ENCODE measurements at regions not wholly inside any gene's neighbourhood (a gene's known extent, or its start where the extent isn't known, plus 50 kb on each side); places are given as distances from the start of the nearest gene placed in this dataset.

- H3K27me3 ChIP-seq (ENCODE audit: low read depth), result no peaks in the 10 kb centered on the region
- no peak overlapping the region for H3K4me3 ChIP-seq
- no peak for DNase-seq
- intact Hi-C loops (cut with micrococcal nuclease), result no loop called here
- H3K9me3 ChIP-seq (replicated peaks), result no peaks in the 10 kb centered on the region
- peak overlapping the region; percentile 58 for H3K27ac ChIP-seq (replicated peaks)
- TF ChIP-seq CTCF (IDR thresholded peaks at IDR 0.05; ENCODE audit: borderline replicate concordance), result no peak
- no peaks in the 10 kb centered on the region for H3K36me3 ChIP-seq
- peaks cover 5% of the 10 kb centered on the region for H3K4me1 ChIP-seq
Observed at GRCh38 chr14:58765843-58766242, 128.1 kb downstream of the DACT1 start.

GRCh38 chr14:58769011-58769643 is 131.4 kb downstream of the DACT1 start:
- TF ChIP-seq CTCF (IDR thresholded peaks at IDR 0.05; ENCODE audit: borderline replicate concordance), result no peak
- no peak overlapping the region for H3K4me3 ChIP-seq
- H3K9me3 ChIP-seq (replicated peaks), result no peaks in the 10 kb centered on the region
- H3K36me3 ChIP-seq, result no peaks in the 10 kb centered on the region
- no peak overlapping the region for H3K27ac ChIP-seq (replicated peaks)
- no peak for DNase-seq
- no peaks in the 10 kb centered on the region for H3K27me3 ChIP-seq (ENCODE audit: low read depth)
- H3K4me1 ChIP-seq, result peaks cover 5% of the 10 kb centered on the region
- intact Hi-C loops (cut with micrococcal nuclease), result no loop called here

- H3K36me3 ChIP-seq, result no peaks in the 10 kb centered on the region
- intact Hi-C loops (cut with micrococcal nuclease), result no loop called here
- no peak overlapping the region for H3K4me3 ChIP-seq
- no peak overlapping the region for H3K27ac ChIP-seq (replicated peaks)
- no peak for TF ChIP-seq CTCF (IDR thresholded peaks at IDR 0.05; ENCODE audit: borderline replicate concordance)
- H3K27me3 ChIP-seq (ENCODE audit: low read depth), result no peaks in the 10 kb centered on the region
- no peaks in the 10 kb centered on the region for H3K9me3 ChIP-seq (replicated peaks)
- DNase-seq, result no peak
- peaks cover 5% of the 10 kb centered on the region for H3K4me1 ChIP-seq
Observed at GRCh38 chr14:58769771-58770170, 132.0 kb downstream of the DACT1 start.

- Histone ChIP-seq H3K4me3 (no peak overlapping the region), H3K9me3 (replicated peaks) (no peaks in the 10 kb centered on the region), H3K36me3 (no peaks in the 10 kb centered on the region), H3K4me1 (peaks cover 5% of the 10 kb centered on the region), H3K27me3 (ENCODE audit: low read depth) (no peaks in the 10 kb centered on the region), H3K27ac (replicated peaks) (no peak overlapping the region)
- TF ChIP-seq CTCF (IDR thresholded peaks at IDR 0.05; ENCODE audit: borderline replicate concordance), result no peak
- intact Hi-C loops (cut with micrococcal nuclease), result no loop called here
- DNase-seq, result no peak
Observed at GRCh38 chr14:58770491-58770982, 132.8 kb downstream of the DACT1 start.

- Histone ChIP-seq H3K4me3 (no peak overlapping the region), H3K27me3 (ENCODE audit: low read depth) (no peaks in the 10 kb centered on the region), H3K27ac (replicated peaks) (no peak overlapping the region), H3K9me3 (replicated peaks) (no peaks in the 10 kb centered on the region), H3K36me3 (no peaks in the 10 kb centered on the region), H3K4me1 (peaks cover 2% of the 10 kb centered on the region)
- intact Hi-C loops (cut with micrococcal nuclease), result no loop called here
- DNase-seq, result no peak
- no peak for TF ChIP-seq CTCF (IDR thresholded peaks at IDR 0.05; ENCODE audit: borderline replicate concordance)
Observed at GRCh38 chr14:58771016-58771415, 133.3 kb downstream of the DACT1 start.

Measured in left ventricle myocardium inferior (tissue), 1 donor.